PC-9 (cell line): ENCODE measurements at regions not wholly inside any gene's neighbourhood (a gene's known extent, or its start where the extent isn't known, plus 50 kb on each side); places are given as distances from the start of the nearest gene placed in this dataset.

Experiments used
- EZH2 ChIP-seq: fragments of 200-600 bp; sonication (generic); IDR thresholded peaks from 2 replicates; pipeline ENCODE4 v1.8.0; 2017; ENCODE audit warnings: antibody characterized with exemption, low read depth
- TF ChIP-seq, protein P1 (sequence below): fragments of 200-600 bp; sonication (generic); conservative IDR thresholded peaks from 2 replicates; pipeline ENCODE4 v1.6.1; 2017; ENCODE audit warnings: mixed run types, antibody characterized with exemption, mild to moderate bottlenecking, moderate library complexity

GRCh38 chr16:35150805-35151312 lies 1691.4 kb downstream of the TP53TG3F start:
- TF ChIP-seq, protein P1, sequence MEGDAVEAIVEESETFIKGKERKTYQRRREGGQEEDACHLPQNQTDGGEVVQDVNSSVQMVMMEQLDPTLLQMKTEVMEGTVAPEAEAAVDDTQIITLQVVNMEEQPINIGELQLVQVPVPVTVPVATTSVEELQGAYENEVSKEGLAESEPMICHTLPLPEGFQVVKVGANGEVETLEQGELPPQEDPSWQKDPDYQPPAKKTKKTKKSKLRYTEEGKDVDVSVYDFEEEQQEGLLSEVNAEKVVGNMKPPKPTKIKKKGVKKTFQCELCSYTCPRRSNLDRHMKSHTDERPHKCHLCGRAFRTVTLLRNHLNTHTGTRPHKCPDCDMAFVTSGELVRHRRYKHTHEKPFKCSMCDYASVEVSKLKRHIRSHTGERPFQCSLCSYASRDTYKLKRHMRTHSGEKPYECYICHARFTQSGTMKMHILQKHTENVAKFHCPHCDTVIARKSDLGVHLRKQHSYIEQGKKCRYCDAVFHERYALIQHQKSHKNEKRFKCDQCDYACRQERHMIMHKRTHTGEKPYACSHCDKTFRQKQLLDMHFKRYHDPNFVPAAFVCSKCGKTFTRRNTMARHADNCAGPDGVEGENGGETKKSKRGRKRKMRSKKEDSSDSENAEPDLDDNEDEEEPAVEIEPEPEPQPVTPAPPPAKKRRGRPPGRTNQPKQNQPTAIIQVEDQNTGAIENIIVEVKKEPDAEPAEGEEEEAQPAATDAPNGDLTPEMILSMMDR = no peak
- no peak for TF ChIP-seq EZH2
